ENCODE measurements at regions not wholly inside any gene's neighbourhood (a gene's known extent, or its start where the extent isn't known, plus 50 kb on each side); places are given as distances from the start of the nearest gene placed in this dataset.

DNA sequence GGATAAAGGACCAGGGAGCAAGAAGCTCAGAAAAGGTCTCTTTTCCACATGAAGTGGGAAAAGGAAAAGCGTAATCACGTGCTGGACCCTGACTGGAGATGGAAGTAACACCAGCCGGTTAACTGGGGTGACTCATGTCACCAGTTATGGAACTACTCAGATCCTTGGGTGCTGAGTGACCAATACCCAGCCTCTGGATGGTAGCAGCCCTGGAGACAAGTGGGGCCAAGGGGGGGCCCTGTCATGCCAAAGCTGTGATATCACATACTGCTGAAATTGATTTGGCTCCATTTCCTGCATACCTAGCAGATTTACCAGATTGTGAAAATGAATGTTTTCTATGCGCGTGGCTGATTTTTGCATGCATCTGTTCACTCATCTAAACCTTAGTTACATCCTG, 158.9 kb downstream of the ZIC5 start:
- intact Hi-C loops (cut with micrococcal nuclease; ENCODE audit: unreplicated experiment), result no loop called here
- Histone ChIP-seq H3K9me3 (ENCODE audit: low read length) (no peaks in the 10 kb centered on the region), H4K20me1 (ENCODE audit: insufficient read depth, low read length) (no peaks in the 10 kb centered on the region), H3K4me2 (ENCODE audit: low read depth, low read length) (no peak overlapping the region), H2AFZ (ENCODE audit: low read length) (no peak overlapping the region), H3K27me3 (ENCODE audit: control insufficient read depth in 1 of 2, insufficient read depth in 2 of 2, low read length in 2 of 2) (no peaks in the 10 kb centered on the region), H3K9ac (ENCODE audit: insufficient read depth, low read depth, low read length) (no peak overlapping the region), H3K27ac (ENCODE audit: extremely low read length, insufficient read depth, low read length) (no peak overlapping the region), H3K4me1 (ENCODE audit: insufficient read depth, low read length) (peaks cover 8% of the 10 kb centered on the region; the same call in 1 of the 2 replicates), H3K4me3 (replicated peaks in 1 of 3; ENCODE audit: insufficient read depth in 1 of 3, low read depth in 2 of 3, low read length in 3 of 3) (no peak overlapping the region), H3K79me2 (ENCODE audit: insufficient read depth, low read length) (no peaks in the 10 kb centered on the region), H3K36me3 (replicated peaks in 1 of 2; ENCODE audit: control insufficient read depth in 1 of 2, insufficient read depth in 2 of 2, low read length in 2 of 2) (no peaks in the 10 kb centered on the region)
- WGBS (ENCODE audit: low lambda C conversion rate), result 80% methylated on average over 5 of the region's 5 CpGs
- no peak for DNase-seq (ENCODE audit: low spot score)
- in situ Hi-C loops (cut with HindIII; ENCODE audit: extremely low pct_ligation_motif_present, low pct_unique_long_range_greater_than_20kb), result no loop called here
- CTCF ChIA-PET (ENCODE audit: low intra/inter-chr PET ratio, low total read pairs), result no interaction called here
- POLR2A ChIA-PET, result no interaction called here
- BruUV-seq (replicated peaks), result no TSS peak
- FAIRE-seq, result no peak
- no peak for ATAC-seq
- TF ChIP-seq SOX6 (IDR thresholded peaks at IDR 0.05) (no peak), SOX6 (CRISPR knock-in tag; IDR thresholded peaks at IDR 0.05) (no peak), ZNF777 (CRISPR knock-in tag; IDR thresholded peaks at IDR 0.05) (no peak), ZNF460 (CRISPR knock-in tag; IDR thresholded peaks at IDR 0.05; ENCODE audit: borderline replicate concordance) (no peak), RNF2 (conservative IDR thresholded peaks at IDR 0.05; ENCODE audit: low read depth) (no peak), FOSL2 (CRISPR knock-in tag; IDR thresholded peaks at IDR 0.05) (no peak), HOXA5 (CRISPR knock-in tag; IDR thresholded peaks at IDR 0.05) (no peak), ZNF644 (CRISPR knock-in tag; IDR thresholded peaks at IDR 0.05; ENCODE audit: low read depth) (no peak), SNAPC2 (CRISPR knock-in tag; IDR thresholded peaks at IDR 0.05) (no peak), ZNF143 (CRISPR knock-in tag; IDR thresholded peaks at IDR 0.05) (no peak)
- TF ChIP-seq, protein P1, sequence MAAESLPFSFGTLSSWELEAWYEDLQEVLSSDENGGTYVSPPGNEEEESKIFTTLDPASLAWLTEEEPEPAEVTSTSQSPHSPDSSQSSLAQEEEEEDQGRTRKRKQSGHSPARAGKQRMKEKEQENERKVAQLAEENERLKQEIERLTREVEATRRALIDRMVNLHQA (CRISPR knock-in tag; IDR thresholded peaks at IDR 0.05), result no peak
- TF ChIP-seq, protein P2, sequence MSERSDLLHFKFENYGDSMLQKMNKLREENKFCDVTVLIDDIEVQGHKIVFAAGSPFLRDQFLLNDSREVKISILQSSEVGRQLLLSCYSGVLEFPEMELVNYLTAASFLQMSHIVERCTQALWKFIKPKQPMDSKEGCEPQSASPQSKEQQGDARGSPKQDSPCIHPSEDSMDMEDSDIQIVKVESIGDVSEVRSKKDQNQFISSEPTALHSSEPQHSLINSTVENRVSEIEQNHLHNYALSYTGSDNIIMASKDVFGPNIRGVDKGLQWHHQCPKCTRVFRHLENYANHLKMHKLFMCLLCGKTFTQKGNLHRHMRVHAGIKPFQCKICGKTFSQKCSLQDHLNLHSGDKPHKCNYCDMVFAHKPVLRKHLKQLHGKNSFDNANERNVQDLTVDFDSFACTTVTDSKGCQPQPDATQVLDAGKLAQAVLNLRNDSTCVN (CRISPR knock-in tag; IDR thresholded peaks at IDR 0.05; ENCODE audit: borderline replicate concordance), result no peak
- TF ChIP-seq, protein P3, sequence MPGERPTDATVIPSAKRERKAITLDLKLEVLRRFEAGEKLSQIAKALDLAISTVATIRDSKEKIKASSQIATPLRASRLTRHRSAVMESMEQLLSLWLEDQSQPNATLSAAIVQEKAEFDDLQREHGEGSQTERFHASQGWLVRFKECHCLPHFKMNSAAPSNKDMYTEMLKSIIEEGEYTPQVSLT (CRISPR knock-in tag; IDR thresholded peaks at IDR 0.05; ENCODE audit: borderline replicate concordance, low read depth), result no peak
- TF ChIP-seq, protein P4, sequence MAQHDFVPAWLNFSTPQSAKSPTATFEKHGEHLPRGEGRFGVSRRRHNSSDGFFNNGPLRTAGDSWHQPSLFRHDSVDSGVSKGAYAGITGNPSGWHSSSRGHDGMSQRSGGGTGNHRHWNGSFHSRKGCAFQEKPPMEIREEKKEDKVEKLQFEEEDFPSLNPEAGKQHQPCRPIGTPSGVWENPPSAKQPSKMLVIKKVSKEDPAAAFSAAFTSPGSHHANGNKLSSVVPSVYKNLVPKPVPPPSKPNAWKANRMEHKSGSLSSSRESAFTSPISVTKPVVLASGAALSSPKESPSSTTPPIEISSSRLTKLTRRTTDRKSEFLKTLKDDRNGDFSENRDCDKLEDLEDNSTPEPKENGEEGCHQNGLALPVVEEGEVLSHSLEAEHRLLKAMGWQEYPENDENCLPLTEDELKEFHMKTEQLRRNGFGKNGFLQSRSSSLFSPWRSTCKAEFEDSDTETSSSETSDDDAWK (CRISPR knock-in tag; IDR thresholded peaks at IDR 0.05), result no peak
- TF ChIP-seq, protein P5, sequence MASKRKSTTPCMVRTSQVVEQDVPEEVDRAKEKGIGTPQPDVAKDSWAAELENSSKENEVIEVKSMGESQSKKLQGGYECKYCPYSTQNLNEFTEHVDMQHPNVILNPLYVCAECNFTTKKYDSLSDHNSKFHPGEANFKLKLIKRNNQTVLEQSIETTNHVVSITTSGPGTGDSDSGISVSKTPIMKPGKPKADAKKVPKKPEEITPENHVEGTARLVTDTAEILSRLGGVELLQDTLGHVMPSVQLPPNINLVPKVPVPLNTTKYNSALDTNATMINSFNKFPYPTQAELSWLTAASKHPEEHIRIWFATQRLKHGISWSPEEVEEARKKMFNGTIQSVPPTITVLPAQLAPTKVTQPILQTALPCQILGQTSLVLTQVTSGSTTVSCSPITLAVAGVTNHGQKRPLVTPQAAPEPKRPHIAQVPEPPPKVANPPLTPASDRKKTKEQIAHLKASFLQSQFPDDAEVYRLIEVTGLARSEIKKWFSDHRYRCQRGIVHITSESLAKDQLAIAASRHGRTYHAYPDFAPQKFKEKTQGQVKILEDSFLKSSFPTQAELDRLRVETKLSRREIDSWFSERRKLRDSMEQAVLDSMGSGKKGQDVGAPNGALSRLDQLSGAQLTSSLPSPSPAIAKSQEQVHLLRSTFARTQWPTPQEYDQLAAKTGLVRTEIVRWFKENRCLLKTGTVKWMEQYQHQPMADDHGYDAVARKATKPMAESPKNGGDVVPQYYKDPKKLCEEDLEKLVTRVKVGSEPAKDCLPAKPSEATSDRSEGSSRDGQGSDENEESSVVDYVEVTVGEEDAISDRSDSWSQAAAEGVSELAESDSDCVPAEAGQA (IDR thresholded peaks at IDR 0.05; ENCODE audit: low read depth), result no peak
- TF ChIP-seq, protein P5 (CRISPR knock-in tag; IDR thresholded peaks at IDR 0.05; ENCODE audit: borderline replicate concordance), result no peak
- TF ChIP-seq, protein P6, sequence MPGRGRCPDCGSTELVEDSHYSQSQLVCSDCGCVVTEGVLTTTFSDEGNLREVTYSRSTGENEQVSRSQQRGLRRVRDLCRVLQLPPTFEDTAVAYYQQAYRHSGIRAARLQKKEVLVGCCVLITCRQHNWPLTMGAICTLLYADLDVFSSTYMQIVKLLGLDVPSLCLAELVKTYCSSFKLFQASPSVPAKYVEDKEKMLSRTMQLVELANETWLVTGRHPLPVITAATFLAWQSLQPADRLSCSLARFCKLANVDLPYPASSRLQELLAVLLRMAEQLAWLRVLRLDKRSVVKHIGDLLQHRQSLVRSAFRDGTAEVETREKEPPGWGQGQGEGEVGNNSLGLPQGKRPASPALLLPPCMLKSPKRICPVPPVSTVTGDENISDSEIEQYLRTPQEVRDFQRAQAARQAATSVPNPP (CRISPR knock-in tag; IDR thresholded peaks at IDR 0.05), result no peak
